ENCODE measurements at regions not wholly inside any gene's neighbourhood (a gene's known extent, or its start where the extent isn't known, plus 50 kb on each side); places are given as distances from the start of the nearest gene placed in this dataset.

GRCh38 chr3:17946619-17947018, 204.2 kb upstream of the TBC1D5 start:
- WGBS (ENCODE audit: extremely low coverage, insufficient read length, low lambda C conversion rate), result no CpG with 5 or more reads among the region's 6 CpGs
- Histone ChIP-seq H3K4me2 (ENCODE audit: insufficient read depth, insufficient read length, low read length) (no peak overlapping the region), H3K9ac (ENCODE audit: extremely low read depth, insufficient read length, low read length) (no peak overlapping the region), H2BK12ac (ENCODE audit: insufficient read length, low read depth, low read length) (no peak overlapping the region), H3K27ac (ENCODE audit: insufficient read length, low read depth, low read length) (no peak overlapping the region), H3K56ac (ENCODE audit: insufficient read length, low read depth, low read length) (no peak overlapping the region), H3K4me1 (ENCODE audit: insufficient read depth, low read length) (no peaks in the 10 kb centered on the region), H2AK5ac (ENCODE audit: insufficient read length, low read length) (no peak overlapping the region), H2BK5ac (ENCODE audit: insufficient read length, low read length) (no peak overlapping the region), H2AFZ (ENCODE audit: low read length) (no peak overlapping the region), H4K91ac (ENCODE audit: insufficient read length, low read depth, low read length) (no peak overlapping the region), H3K23ac (ENCODE audit: insufficient read length, low read depth, low read length) (no peak overlapping the region), H3K27me3 (ENCODE audit: insufficient read depth, low read length) (no peaks in the 10 kb centered on the region), H3T11ph (ENCODE audit: low read length) (no peak overlapping the region), H3K23me2 (ENCODE audit: insufficient read length, low read depth, low read length, poor library complexity, severe bottlenecking) (no peaks in the 10 kb centered on the region), H3K79me1 (ENCODE audit: insufficient read depth, low read depth, low read length, poor library complexity, severe bottlenecking) (no peaks in the 10 kb centered on the region), H2BK15ac (ENCODE audit: low read depth, low read length) (no peak overlapping the region), H2BK20ac (ENCODE audit: low read depth, low read length, poor library complexity, severe bottlenecking) (no peak overlapping the region), H3K18ac (ENCODE audit: insufficient read length, low read depth, low read length) (no peak overlapping the region), H4K5ac (ENCODE audit: insufficient read length, low read depth, low read length) (no peak overlapping the region), H3K9me3 (ENCODE audit: control insufficient read depth, low read depth, low read length) (no peaks in the 10 kb centered on the region), H2BK120ac (ENCODE audit: low read depth, low read length, poor library complexity, severe bottlenecking) (no peak overlapping the region), H4K20me1 (ENCODE audit: control insufficient read depth, insufficient read depth, insufficient read length) (no peaks in the 10 kb centered on the region), H4K8ac (replicated peaks; ENCODE audit: insufficient read length, low read depth, low read length) (no peak overlapping the region), H3K4ac (ENCODE audit: low read depth, low read length) (no peak overlapping the region), H3K79me2 (ENCODE audit: insufficient read depth, low read length) (no peaks in the 10 kb centered on the region), H3K14ac (ENCODE audit: insufficient read depth, low read length) (no peak overlapping the region)
- Mint-ChIP-seq H3K4me1 (peaks cover 15 to 21% of the 10 kb centered on the region in 2 experiments), H3K27me3 (ENCODE audit: low read depth) (no peaks in the 10 kb centered on the region), H3K36me3 (ENCODE audit: insufficient read depth in 1 of 3, low read depth in 3 of 3) (peaks cover 0 to 4% (median 0%) of the 10 kb centered on the region in 3 experiments; a peak in 1 of 7 replicates), H3K27ac (no peak overlapping the region), H3K9me3 (no peaks in the 10 kb centered on the region; a peak in 1 of 5 replicates), H3K4me3 (no peak overlapping the region)
- no peak for TF ChIP-seq CTCF (conservative IDR thresholded peaks at IDR 0.05)
- no peak for DNase-seq
